Calu3 (cell line): ENCODE measurements at regions not wholly inside any gene's neighbourhood (a gene's known extent, or its start where the extent isn't known, plus 50 kb on each side); places are given as distances from the start of the nearest gene placed in this dataset.

Experiments
- BruUV-seq: library from RNA; stranded (reverse); fragments of 400-500 nt; replicated peaks from 2 replicates; lab custom pipeline; 2021; lab: Mats Ljungman, UMichigan
- CTCF ChIA-PET: fragments of 300-600 bp; sonication (Branson Sonifier 250); formaldehyde crosslinking; loops from one replicate; lab custom pipeline; 2022; ENCODE audit warnings: antibody characterized with exemption; lab: Charles Lee
- DNase-seq: peaks from one replicate; pipeline ENCODE4 v3.0.0; 2022
- H3K27ac Mint-ChIP-seq: one replicate; pipeline ENCODE4 v1.8.0; 2022; ENCODE audit warnings: mixed read lengths; ENCODE audit not compliant: unreplicated experiment
- H3K27me3 Mint-ChIP-seq: one replicate; pipeline ENCODE4 v1.8.0; 2022; ENCODE audit warnings: mixed read lengths; ENCODE audit not compliant: unreplicated experiment
- H3K36me3 Mint-ChIP-seq: one replicate; pipeline ENCODE4 v1.8.0; 2022; ENCODE audit warnings: mild to moderate bottlenecking, moderate library complexity, mixed read lengths; ENCODE audit not compliant: insufficient read depth, unreplicated experiment
- H3K4me1 Mint-ChIP-seq: one replicate; pipeline ENCODE4 v1.8.0; 2022; ENCODE audit warnings: mild to moderate bottlenecking, low read depth, mixed read lengths; ENCODE audit not compliant: unreplicated experiment
- H3K4me3 Mint-ChIP-seq: one replicate; pipeline ENCODE4 v1.8.0; 2022; ENCODE audit warnings: mild to moderate bottlenecking, low read depth, moderate library complexity, mixed read lengths; ENCODE audit not compliant: unreplicated experiment
- H3K9me3 Mint-ChIP-seq: one replicate; pipeline ENCODE4 v1.8.0; 2022; ENCODE audit warnings: low read depth, mixed read lengths; ENCODE audit not compliant: unreplicated experiment
- intact Hi-C: fragments of 100-400 bp; cut with micrococcal nuclease; formaldehyde crosslinking; loops from one replicate; pipeline ENCODE4 v1.10.0; 2022; ENCODE audit not compliant: unreplicated experiment
- TF ChIP-seq, protein P1 (sequence below): fragments of 200-600 bp; IDR thresholded peaks from one replicate; pipeline ENCODE4 v1.8.0; 2022; ENCODE audit warnings: antibody characterized with exemption; ENCODE audit not compliant: unreplicated experiment

DNA sequence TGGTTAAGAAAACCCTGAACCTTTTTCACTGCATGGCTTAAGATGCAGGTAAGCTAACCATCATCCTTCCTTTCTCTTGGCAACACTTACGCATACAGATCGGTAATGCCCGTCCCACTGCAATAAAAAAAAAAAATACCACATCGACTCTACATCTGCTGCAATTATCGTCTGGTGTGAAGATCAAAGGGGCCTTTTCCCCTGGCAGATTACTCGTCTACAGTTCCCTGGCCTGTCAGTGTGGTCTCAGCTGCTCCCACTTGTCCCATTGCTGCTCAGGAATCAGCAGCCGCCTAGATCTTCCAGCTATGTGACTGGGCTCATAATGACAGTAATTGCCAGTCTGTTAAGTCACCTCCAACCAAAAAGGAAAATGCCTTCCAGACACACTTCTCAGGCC, 133.1 kb downstream of the SETD4 start:
- no TSS peak for BruUV-seq
- Mint-ChIP-seq H3K4me1 (peaks cover 24% of the 10 kb centered on the region), H3K9me3 (no peaks in the 10 kb centered on the region), H3K27ac (no peak overlapping the region), H3K27me3 (no peaks in the 10 kb centered on the region), H3K4me3 (no peak overlapping the region), H3K36me3 (peaks cover 11% of the 10 kb centered on the region)
- TF ChIP-seq, protein P1, sequence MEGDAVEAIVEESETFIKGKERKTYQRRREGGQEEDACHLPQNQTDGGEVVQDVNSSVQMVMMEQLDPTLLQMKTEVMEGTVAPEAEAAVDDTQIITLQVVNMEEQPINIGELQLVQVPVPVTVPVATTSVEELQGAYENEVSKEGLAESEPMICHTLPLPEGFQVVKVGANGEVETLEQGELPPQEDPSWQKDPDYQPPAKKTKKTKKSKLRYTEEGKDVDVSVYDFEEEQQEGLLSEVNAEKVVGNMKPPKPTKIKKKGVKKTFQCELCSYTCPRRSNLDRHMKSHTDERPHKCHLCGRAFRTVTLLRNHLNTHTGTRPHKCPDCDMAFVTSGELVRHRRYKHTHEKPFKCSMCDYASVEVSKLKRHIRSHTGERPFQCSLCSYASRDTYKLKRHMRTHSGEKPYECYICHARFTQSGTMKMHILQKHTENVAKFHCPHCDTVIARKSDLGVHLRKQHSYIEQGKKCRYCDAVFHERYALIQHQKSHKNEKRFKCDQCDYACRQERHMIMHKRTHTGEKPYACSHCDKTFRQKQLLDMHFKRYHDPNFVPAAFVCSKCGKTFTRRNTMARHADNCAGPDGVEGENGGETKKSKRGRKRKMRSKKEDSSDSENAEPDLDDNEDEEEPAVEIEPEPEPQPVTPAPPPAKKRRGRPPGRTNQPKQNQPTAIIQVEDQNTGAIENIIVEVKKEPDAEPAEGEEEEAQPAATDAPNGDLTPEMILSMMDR, result no peak
- CTCF ChIA-PET, result no interaction called here
- no peak for DNase-seq
- intact Hi-C loops, result no loop called here

DNA sequence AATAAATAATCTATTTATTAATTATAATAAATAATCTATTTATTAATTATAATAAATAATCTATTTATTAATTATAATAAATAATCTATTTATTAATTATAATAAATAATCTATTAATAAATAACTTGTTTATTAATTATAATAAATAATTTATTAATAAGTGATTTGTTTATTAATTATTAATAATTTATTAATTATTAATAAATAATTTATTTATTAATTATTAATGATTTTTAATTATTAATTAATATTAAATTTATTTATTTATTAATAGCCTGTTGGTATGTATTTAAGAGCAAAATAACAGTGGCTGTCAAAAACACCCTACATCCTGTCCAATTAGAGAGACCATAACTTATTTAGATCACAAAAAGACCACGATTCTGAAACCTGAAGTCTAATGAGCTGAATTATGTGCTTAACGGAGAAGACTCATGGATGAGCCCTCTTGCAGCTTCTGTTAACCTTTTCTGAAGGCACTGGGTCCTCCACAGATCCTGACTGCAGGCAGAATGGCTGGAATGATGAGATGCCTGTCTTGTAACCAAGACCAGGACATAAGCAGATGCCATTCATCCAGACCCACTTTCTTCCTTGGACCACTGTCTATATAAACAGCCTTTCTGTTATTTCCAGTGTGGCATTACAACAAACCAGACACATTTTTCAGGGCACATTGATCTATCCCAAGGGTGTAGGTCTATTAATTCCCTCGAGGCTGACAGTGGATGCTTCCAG, 134.2 kb downstream of the SETD4 start:
- H3K36me3 Mint-ChIP-seq, result peaks cover 11% of the 10 kb centered on the region
- TF ChIP-seq, protein P1, result no peak
- no peak for DNase-seq
- H3K9me3 Mint-ChIP-seq, result no peaks in the 10 kb centered on the region
- H3K4me3 Mint-ChIP-seq, result no peak overlapping the region
- intact Hi-C loops, result no loop called here
- no peaks in the 10 kb centered on the region for H3K27me3 Mint-ChIP-seq
- BruUV-seq, result no TSS peak
- CTCF ChIA-PET, result interaction anchor here (0.6 kb wide), 1 partner anchor 31 kb away, joined by 4 read pairs; no protein-coding TSS in a partner anchor
- peaks cover 32% of the 10 kb centered on the region for H3K4me1 Mint-ChIP-seq
- H3K27ac Mint-ChIP-seq, result peak overlapping the region; percentile 94

DNA sequence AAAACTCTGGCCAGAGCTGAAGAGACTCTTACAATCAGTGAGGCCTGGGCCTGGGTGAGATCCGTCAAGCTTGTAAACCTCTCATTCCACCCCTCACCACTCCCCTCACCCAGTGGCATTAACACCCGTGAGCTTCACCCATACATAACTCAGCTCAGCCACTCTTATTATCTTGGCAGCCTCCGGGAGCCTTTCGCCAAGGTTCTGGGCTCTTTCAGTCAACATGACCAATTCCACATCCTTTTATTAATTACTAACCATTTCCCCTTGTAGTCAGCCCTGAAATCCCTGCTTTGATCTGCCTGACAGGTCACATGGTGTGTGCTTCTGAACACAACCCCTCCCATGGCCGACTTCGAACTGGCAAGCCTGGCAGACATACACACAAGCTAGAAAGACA, 134.8 kb downstream of the SETD4 start:
- peaks cover 32% of the 10 kb centered on the region for H3K4me1 Mint-ChIP-seq
- H3K27me3 Mint-ChIP-seq, result no peaks in the 10 kb centered on the region
- intact Hi-C loops, result no loop called here
- CTCF ChIA-PET, result interaction anchor here (0.6 kb wide), 1 partner anchor 32 kb away, joined by 4 read pairs; no protein-coding TSS in a partner anchor
- BruUV-seq, result no TSS peak
- no peaks in the 10 kb centered on the region for H3K9me3 Mint-ChIP-seq
- peak overlapping the region; percentile 94 for H3K27ac Mint-ChIP-seq
- H3K36me3 Mint-ChIP-seq, result peaks cover 11% of the 10 kb centered on the region
- H3K4me3 Mint-ChIP-seq, result no peak overlapping the region
- TF ChIP-seq, protein P1, result no peak
- peak; percentile 65 for DNase-seq

DNA sequence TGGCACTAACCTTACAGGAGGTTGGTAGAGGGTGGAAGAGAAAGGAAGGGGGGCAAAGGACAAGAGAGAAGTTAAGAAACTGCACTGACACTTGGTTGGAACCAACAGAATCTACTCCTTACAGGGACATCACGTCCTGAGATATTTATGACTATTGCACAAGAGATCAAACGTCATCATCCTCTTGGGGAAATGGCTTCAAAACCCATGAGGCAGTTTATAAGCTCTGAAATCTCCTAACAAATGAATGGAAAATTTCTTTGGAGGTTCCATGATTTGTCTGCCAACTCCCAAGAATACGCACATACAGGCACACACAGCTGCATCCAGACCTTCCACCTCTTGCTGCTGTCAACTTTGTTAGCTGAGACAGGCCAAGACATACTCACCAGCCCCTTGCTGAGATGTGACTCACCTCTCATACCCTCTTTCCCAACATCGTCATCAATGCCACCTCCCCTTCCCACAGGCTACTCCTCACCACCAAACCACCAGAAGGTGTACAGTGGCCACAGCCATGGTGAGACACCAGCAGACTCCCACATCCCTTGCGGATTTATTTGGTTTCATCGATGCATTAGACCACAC, 135.5 kb downstream of the SETD4 start:
- Mint-ChIP-seq H3K4me3 (no peak overlapping the region), H3K27me3 (no peaks in the 10 kb centered on the region), H3K36me3 (peaks cover 11% of the 10 kb centered on the region), H3K27ac (peak overlapping the region; percentile 94), H3K9me3 (no peaks in the 10 kb centered on the region), H3K4me1 (peaks cover 32% of the 10 kb centered on the region)
- peak; percentile 11 for DNase-seq
- intact Hi-C loops, result no loop called here
- TF ChIP-seq, protein P1, result no peak
- CTCF ChIA-PET, result interaction anchor here (0.5 to 0.6 kb wide), 2 partner anchors 16 to 50 kb away, joined by 3 read pairs; no protein-coding TSS in a partner anchor
- BruUV-seq, result no TSS peak
